ENCODE measurements at regions not wholly inside any gene's neighbourhood (a gene's known extent, or its start where the extent isn't known, plus 50 kb on each side); places are given as distances from the start of the nearest gene placed in this dataset.

DNA sequence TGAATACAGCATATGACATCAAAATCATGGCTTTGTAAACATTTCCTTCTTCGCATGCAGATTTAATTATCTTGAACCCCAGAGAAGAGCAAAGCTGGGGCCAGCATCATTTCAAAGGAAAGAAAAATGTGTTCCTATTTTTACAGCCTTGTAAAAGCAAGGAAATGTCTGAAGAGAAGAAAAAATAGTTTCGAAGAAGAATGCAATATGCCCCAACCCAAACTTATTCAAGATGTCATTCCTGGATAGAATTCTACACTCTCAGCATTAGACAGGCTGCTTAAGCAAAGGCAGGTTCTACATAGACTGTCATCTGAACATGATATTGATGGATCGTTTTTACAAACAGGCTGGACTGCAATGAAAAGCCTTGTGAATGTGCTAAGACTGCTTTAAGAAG is 900.8 kb downstream of the TTLL7 start:
- H3K36me3 ChIP-seq (ENCODE audit: control insufficient read depth in 2 of 2, insufficient read depth in 2 of 2, low read length in 2 of 2) = no peaks in the 10 kb centered on the region
- peaks cover 4% of the 10 kb centered on the region for H3K4me1 ChIP-seq (ENCODE audit: control insufficient read depth, insufficient read depth, low read length)
- H3K4me3 ChIP-seq (ENCODE audit: low read length in 2 of 2) = no peak overlapping the region
- no peaks in the 10 kb centered on the region for H3K9me3 ChIP-seq (ENCODE audit: control insufficient read depth in 2 of 2, low read length in 2 of 2)
- no peak overlapping the region for H3K9ac ChIP-seq (ENCODE audit: low read length in 2 of 2)
- no peak overlapping the region for H3K27ac ChIP-seq (ENCODE audit: low read length)
- H3K27me3 ChIP-seq (ENCODE audit: control insufficient read depth in 1 of 2, insufficient read depth in 2 of 2, low read length in 2 of 2) = no peaks in the 10 kb centered on the region

GRCh38 chr1:83097715-83098114 is 901.2 kb downstream of the TTLL7 start:
- Histone ChIP-seq H3K4me1 (ENCODE audit: control insufficient read depth, insufficient read depth, low read length) (no peaks in the 10 kb centered on the region), H3K27ac (ENCODE audit: low read length) (no peak overlapping the region), H3K4me3 (ENCODE audit: low read length in 2 of 2) (no peak overlapping the region), H3K9me3 (ENCODE audit: control insufficient read depth in 2 of 2, low read length in 2 of 2) (no peaks in the 10 kb centered on the region), H3K36me3 (ENCODE audit: control insufficient read depth in 2 of 2, insufficient read depth in 2 of 2, low read length in 2 of 2) (no peaks in the 10 kb centered on the region), H3K9ac (ENCODE audit: low read length in 2 of 2) (no peak overlapping the region), H3K27me3 (ENCODE audit: control insufficient read depth in 1 of 2, insufficient read depth in 2 of 2, low read length in 2 of 2) (no peaks in the 10 kb centered on the region)

DNA sequence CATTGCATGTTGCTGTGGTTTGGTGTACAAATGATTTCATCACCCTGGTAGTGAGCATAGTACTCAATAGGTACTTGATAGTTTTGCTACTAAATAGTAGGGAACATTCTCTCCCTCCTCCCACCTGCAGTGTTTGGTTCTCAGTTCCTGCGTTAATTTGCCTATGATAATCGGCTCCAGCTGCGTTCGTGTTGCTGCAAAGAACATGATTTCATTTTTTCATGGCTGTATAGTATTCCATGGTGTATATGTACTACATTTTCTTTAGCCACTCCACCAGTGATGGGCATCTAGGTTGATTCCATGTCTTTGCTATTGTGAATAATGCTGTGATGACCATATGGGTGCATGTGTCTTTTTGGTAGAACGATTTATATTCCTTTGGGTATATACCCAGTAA is 903.4 kb downstream of the TTLL7 start:
- Histone ChIP-seq H3K27ac (ENCODE audit: low read length) (no peak overlapping the region), H3K27me3 (ENCODE audit: control insufficient read depth in 1 of 2, insufficient read depth in 2 of 2, low read length in 2 of 2) (no peaks in the 10 kb centered on the region), H3K36me3 (ENCODE audit: control insufficient read depth in 2 of 2, insufficient read depth in 2 of 2, low read length in 2 of 2) (no peaks in the 10 kb centered on the region), H3K4me3 (ENCODE audit: low read length in 2 of 2) (no peak overlapping the region), H3K4me1 (ENCODE audit: control insufficient read depth, insufficient read depth, low read length) (no peaks in the 10 kb centered on the region), H3K9ac (ENCODE audit: low read length in 2 of 2) (no peak overlapping the region), H3K9me3 (ENCODE audit: control insufficient read depth in 2 of 2, low read length in 2 of 2) (no peaks in the 10 kb centered on the region)

DNA sequence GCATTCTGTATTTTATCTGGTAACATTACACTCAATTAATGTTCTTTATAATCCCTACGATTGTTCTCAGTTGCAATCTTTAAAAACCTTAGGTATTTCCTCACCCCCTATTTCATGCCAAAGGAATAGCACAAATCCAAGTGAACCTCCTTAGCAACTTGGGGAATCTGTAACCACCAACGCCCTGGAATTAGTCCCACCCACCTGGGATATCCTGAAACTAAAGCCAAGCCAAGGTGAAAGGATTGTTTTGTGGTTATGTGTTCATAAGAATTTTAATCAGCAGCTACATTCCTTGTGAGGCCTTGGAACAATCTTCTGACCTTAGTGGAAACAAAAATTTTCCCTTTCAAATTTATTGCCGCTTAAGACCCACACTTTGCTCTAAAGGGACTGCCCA is 908.7 kb downstream of the TTLL7 start:
- no peak overlapping the region for H3K4me3 ChIP-seq (ENCODE audit: low read length in 2 of 2)
- no peaks in the 10 kb centered on the region for H3K27me3 ChIP-seq (ENCODE audit: control insufficient read depth in 1 of 2, insufficient read depth in 2 of 2, low read length in 2 of 2)
- no peaks in the 10 kb centered on the region for H3K4me1 ChIP-seq (ENCODE audit: control insufficient read depth, insufficient read depth, low read length)
- no peak overlapping the region for H3K27ac ChIP-seq (ENCODE audit: low read length)
- no peak overlapping the region for H3K9ac ChIP-seq (ENCODE audit: low read length in 2 of 2)
- no peaks in the 10 kb centered on the region for H3K9me3 ChIP-seq (ENCODE audit: control insufficient read depth in 2 of 2, low read length in 2 of 2)
- H3K36me3 ChIP-seq (ENCODE audit: control insufficient read depth in 2 of 2, insufficient read depth in 2 of 2, low read length in 2 of 2) = no peaks in the 10 kb centered on the region

DNA sequence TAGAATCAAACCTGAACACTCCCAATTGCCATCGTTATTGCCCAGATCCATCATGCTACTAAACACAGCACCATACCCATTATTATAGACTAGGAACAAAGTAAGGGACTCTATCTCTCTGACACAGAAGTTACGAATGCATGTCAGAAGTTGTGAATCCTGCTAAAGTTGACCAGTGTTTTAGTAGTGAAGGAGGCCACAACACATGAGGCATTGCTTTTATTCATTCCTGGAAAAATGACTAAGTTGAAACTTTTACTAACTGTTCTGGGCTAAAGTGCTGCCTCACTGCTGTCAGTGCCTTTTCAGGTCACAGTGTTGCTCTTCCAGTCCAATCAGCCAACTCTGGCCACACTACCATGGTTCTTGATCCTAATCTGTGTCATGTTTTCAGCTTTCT is 911.1 kb downstream of the TTLL7 start:
- Histone ChIP-seq H3K9me3 (ENCODE audit: control insufficient read depth in 2 of 2, low read length in 2 of 2) (no peaks in the 10 kb centered on the region), H3K4me3 (ENCODE audit: low read length in 2 of 2) (no peak overlapping the region), H3K4me1 (ENCODE audit: control insufficient read depth, insufficient read depth, low read length) (no peaks in the 10 kb centered on the region), H3K27ac (ENCODE audit: low read length) (no peak overlapping the region), H3K9ac (ENCODE audit: low read length in 2 of 2) (no peak overlapping the region), H3K27me3 (ENCODE audit: control insufficient read depth in 1 of 2, insufficient read depth in 2 of 2, low read length in 2 of 2) (no peaks in the 10 kb centered on the region), H3K36me3 (ENCODE audit: control insufficient read depth in 2 of 2, insufficient read depth in 2 of 2, low read length in 2 of 2) (no peaks in the 10 kb centered on the region)

DNA sequence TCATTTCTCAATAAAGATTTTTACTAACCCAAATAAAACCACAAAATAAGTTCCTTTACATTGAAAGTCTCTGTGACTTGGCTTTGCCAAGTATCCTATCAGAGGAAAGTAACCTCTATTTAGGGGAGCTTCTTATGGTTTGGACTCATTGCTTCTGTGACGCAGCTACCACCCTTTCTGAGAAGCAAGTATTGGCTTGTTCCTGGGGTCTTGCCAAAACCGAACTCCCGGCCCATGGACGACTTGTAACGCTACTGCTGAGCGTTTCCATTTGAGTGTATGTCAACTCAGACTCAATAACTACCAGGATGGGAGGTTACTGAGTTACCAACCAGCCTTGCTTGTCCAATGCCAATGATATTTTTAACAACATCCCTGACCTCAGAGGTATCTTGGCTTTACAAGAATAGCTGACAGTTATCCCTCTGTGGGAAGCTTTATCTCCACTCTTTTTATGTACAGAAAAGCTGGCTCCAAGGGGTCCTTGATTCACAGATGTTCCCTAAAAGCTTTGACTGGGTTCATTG is 911.9 kb downstream of the TTLL7 start:
- Histone ChIP-seq H3K4me3 (ENCODE audit: low read length in 2 of 2) (no peak overlapping the region), H3K4me1 (ENCODE audit: control insufficient read depth, insufficient read depth, low read length) (no peaks in the 10 kb centered on the region), H3K27me3 (ENCODE audit: control insufficient read depth in 1 of 2, insufficient read depth in 2 of 2, low read length in 2 of 2) (no peaks in the 10 kb centered on the region), H3K27ac (ENCODE audit: low read length) (no peak overlapping the region), H3K36me3 (ENCODE audit: control insufficient read depth in 2 of 2, insufficient read depth in 2 of 2, low read length in 2 of 2) (no peaks in the 10 kb centered on the region), H3K9me3 (ENCODE audit: control insufficient read depth in 2 of 2, low read length in 2 of 2) (no peaks in the 10 kb centered on the region), H3K9ac (ENCODE audit: low read length in 2 of 2) (no peak overlapping the region)

DNA sequence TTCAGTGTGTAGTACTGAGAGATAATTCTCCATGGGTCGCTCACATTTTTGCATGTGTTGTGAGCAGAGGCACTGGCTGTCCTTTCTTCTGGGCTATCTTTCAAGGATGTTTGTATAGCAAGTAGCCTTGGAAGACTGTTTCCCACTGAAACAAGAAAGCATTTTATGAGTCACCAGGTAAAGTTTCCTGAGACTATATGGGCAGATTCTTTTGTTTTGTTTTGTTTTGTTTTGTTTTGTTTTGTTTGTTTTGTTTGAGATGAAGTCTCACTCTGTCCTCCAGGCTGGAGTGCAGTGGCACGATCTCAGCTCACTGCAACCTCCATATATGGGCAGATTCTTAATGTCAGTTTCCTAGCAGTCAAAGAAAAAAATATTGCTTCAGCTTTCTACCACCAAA is 912.6 kb downstream of the TTLL7 start:
- H3K9ac ChIP-seq (ENCODE audit: low read length in 2 of 2) = no peak overlapping the region
- no peaks in the 10 kb centered on the region for H3K9me3 ChIP-seq (ENCODE audit: control insufficient read depth in 2 of 2, low read length in 2 of 2)
- H3K27ac ChIP-seq (ENCODE audit: low read length) = no peak overlapping the region
- H3K4me3 ChIP-seq (ENCODE audit: low read length in 2 of 2) = no peak overlapping the region
- no peaks in the 10 kb centered on the region for H3K27me3 ChIP-seq (ENCODE audit: control insufficient read depth in 1 of 2, insufficient read depth in 2 of 2, low read length in 2 of 2)
- no peaks in the 10 kb centered on the region for H3K36me3 ChIP-seq (ENCODE audit: control insufficient read depth in 2 of 2, insufficient read depth in 2 of 2, low read length in 2 of 2)
- no peaks in the 10 kb centered on the region for H3K4me1 ChIP-seq (ENCODE audit: control insufficient read depth, insufficient read depth, low read length)

DNA sequence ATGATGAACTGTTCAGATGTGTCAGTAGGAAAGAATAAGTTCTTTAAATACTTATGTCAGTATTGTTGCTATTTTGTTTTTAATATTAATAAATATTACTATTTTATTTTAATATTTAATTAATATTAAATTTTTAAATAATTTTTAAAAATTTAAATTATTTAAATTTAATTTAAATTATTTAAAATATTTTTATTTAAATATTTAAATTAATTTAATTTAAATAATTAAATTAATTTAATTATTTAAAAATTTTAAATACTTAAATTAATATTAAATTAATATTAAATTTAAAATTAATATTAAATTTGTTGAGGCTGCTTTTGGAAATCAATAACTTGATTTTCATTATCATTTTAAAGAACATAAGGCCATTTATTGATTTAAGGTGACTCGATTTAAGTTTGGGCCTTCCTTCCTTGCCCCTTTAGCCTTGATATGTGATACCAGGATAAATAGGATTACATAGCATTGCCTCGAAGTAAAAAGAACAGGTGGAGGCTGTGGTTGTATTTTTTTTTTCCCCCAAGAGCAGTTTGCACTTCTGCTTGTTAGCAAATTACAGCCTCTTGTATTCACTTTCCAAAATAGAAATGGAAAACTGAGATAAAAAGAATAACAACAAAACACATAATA is 915.2 kb downstream of the TTLL7 start:
- no peak overlapping the region for H3K4me3 ChIP-seq (ENCODE audit: low read length in 2 of 2)
- no peak overlapping the region for H3K9ac ChIP-seq (ENCODE audit: low read length in 2 of 2)
- H3K27ac ChIP-seq (ENCODE audit: low read length) = no peak overlapping the region
- no peaks in the 10 kb centered on the region for H3K27me3 ChIP-seq (ENCODE audit: control insufficient read depth in 1 of 2, insufficient read depth in 2 of 2, low read length in 2 of 2)
- no peaks in the 10 kb centered on the region for H3K36me3 ChIP-seq (ENCODE audit: control insufficient read depth in 2 of 2, insufficient read depth in 2 of 2, low read length in 2 of 2)
- no peaks in the 10 kb centered on the region for H3K9me3 ChIP-seq (ENCODE audit: control insufficient read depth in 2 of 2, low read length in 2 of 2)
- no peaks in the 10 kb centered on the region for H3K4me1 ChIP-seq (ENCODE audit: control insufficient read depth, insufficient read depth, low read length)

DNA sequence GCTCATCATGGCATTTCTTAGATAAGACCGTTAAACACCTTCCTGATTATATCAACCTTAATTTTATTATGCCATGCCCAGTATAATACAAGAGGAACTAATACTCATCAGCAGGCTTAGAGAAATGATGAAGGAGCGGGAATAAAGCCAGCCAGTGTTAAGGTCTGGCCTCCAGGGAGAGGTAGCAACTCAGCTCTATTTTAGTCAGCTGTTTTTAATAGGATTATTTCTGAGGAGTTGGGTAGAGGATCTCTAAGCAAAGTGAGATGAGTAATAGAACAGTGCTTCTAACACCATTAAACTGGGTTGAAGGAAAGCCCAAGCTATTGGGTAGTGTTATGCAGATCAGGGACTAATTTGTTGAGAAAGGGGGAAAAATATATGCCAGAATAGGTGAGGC is 921.5 kb downstream of the TTLL7 start:
- Histone ChIP-seq H3K27ac (ENCODE audit: low read length) (no peak overlapping the region), H3K4me1 (ENCODE audit: control insufficient read depth, insufficient read depth, low read length) (no peaks in the 10 kb centered on the region), H3K27me3 (ENCODE audit: control insufficient read depth in 1 of 2, insufficient read depth in 2 of 2, low read length in 2 of 2) (no peaks in the 10 kb centered on the region), H3K9me3 (ENCODE audit: control insufficient read depth in 2 of 2, low read length in 2 of 2) (no peaks in the 10 kb centered on the region), H3K36me3 (ENCODE audit: control insufficient read depth in 2 of 2, insufficient read depth in 2 of 2, low read length in 2 of 2) (no peaks in the 10 kb centered on the region), H3K9ac (ENCODE audit: low read length in 2 of 2) (no peak overlapping the region), H3K4me3 (ENCODE audit: low read length in 2 of 2) (no peak overlapping the region)

GRCh38 chr1:83075107-83075506 is 923.8 kb downstream of the TTLL7 start:
- no peak overlapping the region for H3K27ac ChIP-seq (ENCODE audit: low read length)
- H3K9ac ChIP-seq (ENCODE audit: low read length in 2 of 2) = no peak overlapping the region
- no peak overlapping the region for H3K4me3 ChIP-seq (ENCODE audit: low read length in 2 of 2)
- no peaks in the 10 kb centered on the region for H3K9me3 ChIP-seq (ENCODE audit: control insufficient read depth in 2 of 2, low read length in 2 of 2)
- H3K27me3 ChIP-seq (ENCODE audit: control insufficient read depth in 1 of 2, insufficient read depth in 2 of 2, low read length in 2 of 2) = no peaks in the 10 kb centered on the region
- no peaks in the 10 kb centered on the region for H3K36me3 ChIP-seq (ENCODE audit: control insufficient read depth in 2 of 2, insufficient read depth in 2 of 2, low read length in 2 of 2)
- no peaks in the 10 kb centered on the region for H3K4me1 ChIP-seq (ENCODE audit: control insufficient read depth, insufficient read depth, low read length)

DNA sequence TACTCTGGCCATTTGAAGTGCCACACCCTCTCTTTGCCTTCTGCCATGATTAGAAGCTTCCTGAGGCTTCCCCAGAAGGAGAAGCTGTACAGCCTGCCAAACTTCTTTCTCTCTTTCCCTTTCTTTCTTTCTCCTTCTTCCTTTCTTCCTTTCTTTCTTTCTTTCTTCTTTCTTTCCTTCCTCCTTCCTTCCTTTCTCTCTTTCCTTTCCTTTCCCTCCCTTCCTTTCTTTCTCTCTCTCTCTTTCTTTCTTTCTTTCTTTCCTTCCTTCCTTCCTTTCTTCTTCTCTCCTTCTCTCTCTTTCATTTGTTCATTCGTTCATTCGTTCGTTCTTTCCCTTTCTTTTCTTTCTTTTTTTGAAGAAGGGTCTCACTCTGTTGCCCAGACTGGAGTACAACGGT is 931.0 kb downstream of the TTLL7 start:
- no peaks in the 10 kb centered on the region for H3K4me1 ChIP-seq (ENCODE audit: control insufficient read depth, insufficient read depth, low read length)
- H3K36me3 ChIP-seq (ENCODE audit: control insufficient read depth in 2 of 2, insufficient read depth in 2 of 2, low read length in 2 of 2) = no peaks in the 10 kb centered on the region
- no peaks in the 10 kb centered on the region for H3K27me3 ChIP-seq (ENCODE audit: control insufficient read depth in 1 of 2, insufficient read depth in 2 of 2, low read length in 2 of 2)
- no peak overlapping the region for H3K27ac ChIP-seq (ENCODE audit: low read length)
- H3K9me3 ChIP-seq (ENCODE audit: control insufficient read depth in 2 of 2, low read length in 2 of 2) = peaks cover 0 to 3% of the 10 kb centered on the region in 2 donors
- no peak overlapping the region for H3K4me3 ChIP-seq (ENCODE audit: low read length in 2 of 2)
- H3K9ac ChIP-seq (ENCODE audit: low read length in 2 of 2) = no peak overlapping the region

Measured in stomach smooth muscle (tissue), 2 donors.